CD8-positive, alpha-beta memory T cell (primary cell): ENCODE measurements at regions not wholly inside any gene's neighbourhood (a gene's known extent, or its start where the extent isn't known, plus 50 kb on each side); places are given as distances from the start of the nearest gene placed in this dataset.

Source experiments
- CTCF ChIA-PET: fragments of 350-600 bp; sonication (Branson Sonifier 250); formaldehyde crosslinking; loops from one replicate; lab custom pipeline; 2021; ENCODE audit warnings: antibody characterized with exemption; lab: Charles Lee
- POLR2A ChIA-PET: fragments of 350-600 bp; sonication (Branson Sonifier 250); formaldehyde crosslinking; loops from one replicate; lab custom pipeline; 2021; ENCODE audit warnings: antibody characterized with exemption; lab: Charles Lee
- DNase-seq, 5 donors: peaks; one replicate each; pipeline versions ENCODE4 v3.0.0 to v3.0.0-alpha.2; 2020 to 2022; ENCODE audit warnings: mixed read lengths in 1 of 5
- H3K27ac ChIP-seq: one replicate; pipeline ENCODE4 v1.7.0; 2013; ENCODE audit warnings: low read depth, mild to moderate bottlenecking, low read length, moderate library complexity
- H3K27me3 ChIP-seq: 2 replicates; pipeline ENCODE4 v1.7.0; 2013; ENCODE audit warnings: low read length, mild to moderate bottlenecking; ENCODE audit not compliant: insufficient read depth, poor library complexity, severe bottlenecking
- H3K36me3 ChIP-seq: 2 replicates; pipeline ENCODE4 v1.7.0; 2013; ENCODE audit warnings: mild to moderate bottlenecking, low read length, moderate library complexity; ENCODE audit not compliant: insufficient read depth
- H3K4me1 ChIP-seq: 2 replicates; pipeline ENCODE4 v1.7.0; 2013; ENCODE audit warnings: mild to moderate bottlenecking, low read length, moderate library complexity; ENCODE audit not compliant: insufficient read depth
- H3K4me3 ChIP-seq: 2 replicates; pipeline ENCODE4 v1.7.0; 2013; ENCODE audit warnings: mild to moderate bottlenecking, low read length
- H3K9me3 ChIP-seq: 2 replicates; pipeline ENCODE4 v1.7.0; 2013; ENCODE audit warnings: mild to moderate bottlenecking, low read length
- H3K27ac Mint-ChIP-seq, 8 donors: one replicate each; pipeline ENCODE4 v1.8.0; 2020 to 2021; ENCODE audit warnings: mixed read lengths in 8 of 8, mild to moderate bottlenecking in 6 of 8, inconsistent platforms in 3 of 8, moderate library complexity in 3 of 8
- H3K27me3 Mint-ChIP-seq, 2 donors: one replicate each; pipeline ENCODE4 v1.8.0; 2020 to 2021; ENCODE audit warnings: mixed read lengths in 2 of 2, mild to moderate bottlenecking in 1 of 2, moderate library complexity in 1 of 2
- H3K36me3 Mint-ChIP-seq, 3 donors: one replicate each; pipeline ENCODE4 v1.8.0; 2020 to 2021; ENCODE audit warnings: mixed read lengths in 3 of 3, inconsistent platforms in 1 of 3, mild to moderate bottlenecking in 1 of 3
- H3K4me1 Mint-ChIP-seq, 3 donors: one replicate each; pipeline ENCODE4 v1.8.0; 2020 to 2021; ENCODE audit warnings: mixed read lengths in 3 of 3, inconsistent platforms in 1 of 3, mild to moderate bottlenecking in 1 of 3
- H3K4me3 Mint-ChIP-seq, 7 donors: one replicate each; pipeline ENCODE4 v1.8.0; 2020 to 2021; ENCODE audit warnings: mixed read lengths in 7 of 7, mild to moderate bottlenecking in 6 of 7, moderate library complexity in 4 of 7, inconsistent platforms in 2 of 7
- H3K9me3 Mint-ChIP-seq, 5 donors: one replicate each; pipeline ENCODE4 v1.8.0; 2020 to 2022; ENCODE audit warnings: mixed read lengths in 5 of 5, mild to moderate bottlenecking in 3 of 5, moderate library complexity in 2 of 5, inconsistent platforms in 1 of 5

DNA sequence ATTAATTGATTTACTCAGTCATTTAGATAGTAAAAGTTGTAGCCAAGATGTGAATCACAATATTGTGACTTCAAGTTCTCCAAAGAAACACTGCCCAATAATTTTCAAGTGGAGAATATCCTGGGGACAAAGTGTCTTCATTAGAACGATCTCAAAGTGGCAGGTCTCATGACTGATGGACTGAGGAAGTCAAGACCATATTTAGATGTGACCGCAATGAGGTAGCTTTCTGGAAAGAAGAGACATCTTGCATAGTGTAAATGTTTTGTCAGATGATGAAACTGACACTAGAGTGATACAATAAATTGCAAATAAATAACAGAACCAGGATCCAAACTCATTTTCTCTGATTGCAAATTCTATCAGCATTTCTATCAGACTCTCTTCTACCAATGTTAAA, 1476.9 kb downstream of the EFNB2 start:
- no peak for DNase-seq
- H3K4me3 Mint-ChIP-seq = no peak overlapping the region
- Histone ChIP-seq H3K36me3 (no peaks in the 10 kb centered on the region), H3K4me1 (no peaks in the 10 kb centered on the region), H3K27ac (no peak overlapping the region), H3K27me3 (no peaks in the 10 kb centered on the region), H3K9me3 (no peaks in the 10 kb centered on the region), H3K4me3 (no peak overlapping the region)
- no peak overlapping the region for H3K27ac Mint-ChIP-seq
- ChIA-PET POLR2A (no interaction called here), CTCF (no interaction called here)
- no peaks in the 10 kb centered on the region for H3K27me3 Mint-ChIP-seq
- no peaks in the 10 kb centered on the region for H3K36me3 Mint-ChIP-seq
- H3K9me3 Mint-ChIP-seq = no peaks in the 10 kb centered on the region
- H3K4me1 Mint-ChIP-seq = no peaks in the 10 kb centered on the region

DNA sequence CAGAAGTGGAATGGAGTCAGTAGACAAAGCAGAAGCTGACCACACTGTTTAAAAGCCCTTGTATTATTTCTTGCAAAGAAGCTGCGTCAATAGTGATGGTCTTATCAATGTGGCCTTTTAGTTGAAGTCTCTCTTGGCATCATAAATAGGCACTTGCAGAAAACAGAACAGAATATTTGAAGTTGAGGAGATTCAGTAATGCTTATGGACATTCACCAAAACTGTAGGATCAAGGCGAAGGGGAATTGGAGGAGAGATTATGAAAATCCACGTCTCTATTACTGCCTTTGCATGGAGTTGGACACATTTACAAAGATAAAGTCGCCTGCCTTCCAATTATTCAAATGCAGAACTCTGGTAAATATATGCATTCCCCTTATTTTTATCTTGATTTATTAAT, 1482.8 kb downstream of the EFNB2 start:
- H3K9me3 ChIP-seq = no peaks in the 10 kb centered on the region
- H3K36me3 ChIP-seq = no peaks in the 10 kb centered on the region
- H3K27me3 ChIP-seq = no peaks in the 10 kb centered on the region
- POLR2A ChIA-PET = no interaction called here
- no peak for DNase-seq
- CTCF ChIA-PET = no interaction called here
- no peaks in the 10 kb centered on the region for H3K36me3 Mint-ChIP-seq
- H3K27ac ChIP-seq = no peak overlapping the region
- H3K27me3 Mint-ChIP-seq = no peaks in the 10 kb centered on the region
- no peaks in the 10 kb centered on the region for H3K4me1 ChIP-seq
- H3K4me3 Mint-ChIP-seq = no peak overlapping the region
- no peak overlapping the region for H3K4me3 ChIP-seq
- no peak overlapping the region for H3K27ac Mint-ChIP-seq
- no peaks in the 10 kb centered on the region for H3K4me1 Mint-ChIP-seq
- no peaks in the 10 kb centered on the region for H3K9me3 Mint-ChIP-seq

DNA sequence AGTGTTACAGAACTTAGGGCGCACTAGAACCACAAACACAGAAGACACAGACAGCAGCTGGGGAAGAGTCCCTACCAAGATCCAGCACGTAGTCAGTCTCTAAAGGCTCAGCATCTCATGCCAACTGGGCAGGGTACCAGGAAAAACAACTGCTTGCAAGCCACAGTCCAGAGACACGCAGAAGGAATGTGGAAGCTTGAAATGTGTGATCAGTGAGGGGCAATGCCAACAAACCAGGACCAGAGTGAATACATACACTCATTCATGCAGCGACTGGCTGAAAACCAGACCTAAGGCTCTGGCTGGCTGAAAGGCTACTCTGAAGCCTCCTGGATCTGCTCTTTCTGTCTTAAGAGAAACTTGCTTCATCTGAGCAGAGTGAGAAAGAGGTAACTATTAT, 1484.8 kb downstream of the EFNB2 start:
- H3K9me3 Mint-ChIP-seq = no peaks in the 10 kb centered on the region
- Histone ChIP-seq H3K27me3 (no peaks in the 10 kb centered on the region), H3K4me1 (no peaks in the 10 kb centered on the region), H3K4me3 (no peak overlapping the region), H3K27ac (no peak overlapping the region), H3K36me3 (no peaks in the 10 kb centered on the region), H3K9me3 (no peaks in the 10 kb centered on the region)
- no peaks in the 10 kb centered on the region for H3K36me3 Mint-ChIP-seq
- peak overlapping the region in 1 of 8 donors; percentile 62 for H3K27ac Mint-ChIP-seq
- POLR2A ChIA-PET = no interaction called here
- DNase-seq = no peak
- H3K4me3 Mint-ChIP-seq = no peak overlapping the region
- CTCF ChIA-PET = no interaction called here
- H3K4me1 Mint-ChIP-seq = no peaks in the 10 kb centered on the region
- no peaks in the 10 kb centered on the region for H3K27me3 Mint-ChIP-seq

DNA sequence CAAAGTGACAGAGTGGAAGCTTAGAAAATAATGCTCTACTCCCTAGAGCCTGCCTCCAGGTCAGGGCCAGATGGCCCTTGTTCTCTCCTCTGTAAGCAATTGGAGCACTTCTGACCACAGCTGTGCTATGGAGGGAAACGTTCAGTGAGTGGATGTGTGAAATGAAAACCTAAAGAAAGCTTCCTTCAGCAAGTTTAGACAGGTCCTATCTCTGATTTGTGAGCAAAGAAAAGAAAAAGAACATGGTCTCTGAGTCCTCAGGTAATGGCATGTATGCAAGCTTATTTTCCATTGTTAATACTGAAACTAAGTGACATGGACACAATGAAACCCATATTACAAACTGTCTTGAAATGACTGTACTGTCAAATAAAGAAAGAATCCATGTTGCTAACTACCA, 1486.8 kb downstream of the EFNB2 start:
- H3K36me3 ChIP-seq = no peaks in the 10 kb centered on the region
- no peaks in the 10 kb centered on the region for H3K27me3 ChIP-seq
- POLR2A ChIA-PET = no interaction called here
- CTCF ChIA-PET = interaction anchor here (1.4 kb wide), 1 partner anchor 11 kb away, joined by 3 read pairs; no protein-coding TSS in a partner anchor
- DNase-seq = no peak
- no peak overlapping the region for H3K4me3 ChIP-seq
- H3K4me1 Mint-ChIP-seq = no peaks in the 10 kb centered on the region
- H3K27ac Mint-ChIP-seq = no peak overlapping the region
- no peaks in the 10 kb centered on the region for H3K36me3 Mint-ChIP-seq
- H3K4me3 Mint-ChIP-seq = no peak overlapping the region
- H3K27ac ChIP-seq = no peak overlapping the region
- no peaks in the 10 kb centered on the region for H3K9me3 Mint-ChIP-seq
- no peaks in the 10 kb centered on the region for H3K9me3 ChIP-seq
- H3K4me1 ChIP-seq = no peaks in the 10 kb centered on the region
- no peaks in the 10 kb centered on the region for H3K27me3 Mint-ChIP-seq

DNA sequence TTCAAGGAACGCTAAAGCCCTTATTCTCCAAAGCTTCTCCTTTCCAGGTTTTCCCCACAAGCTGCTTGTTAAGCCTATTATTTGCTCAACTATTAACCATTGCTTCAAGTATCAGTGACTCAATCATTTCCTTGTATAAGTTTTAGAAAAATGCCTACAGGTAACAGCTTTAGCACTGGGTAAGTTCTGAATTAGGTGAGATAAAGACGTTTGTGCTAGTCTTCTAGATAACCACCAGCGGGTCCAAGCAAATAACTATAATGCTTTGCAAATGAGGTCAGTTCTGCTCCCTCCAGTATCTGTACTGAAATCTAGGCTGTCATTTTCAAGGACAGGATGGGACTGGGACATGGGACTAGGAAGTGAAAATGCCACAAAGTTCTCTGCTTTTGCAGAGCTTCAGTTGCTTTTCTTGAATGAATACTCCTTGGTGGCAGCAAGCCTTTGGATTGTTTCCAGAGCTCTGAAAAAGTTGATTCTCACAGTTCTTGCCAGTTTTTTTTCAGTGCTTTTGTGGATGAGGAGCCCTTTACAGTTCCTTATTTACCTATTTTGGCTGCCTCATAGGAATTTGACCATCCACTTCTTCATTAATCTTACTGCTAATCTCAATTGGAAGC, 1487.7 kb downstream of the EFNB2 start:
- Mint-ChIP-seq H3K27ac (no peak overlapping the region), H3K27me3 (no peaks in the 10 kb centered on the region), H3K36me3 (no peaks in the 10 kb centered on the region), H3K4me1 (no peaks in the 10 kb centered on the region), H3K4me3 (no peak overlapping the region), H3K9me3 (peaks cover 0 to 2% (median 0%) of the 10 kb centered on the region in 5 donors)
- no peak for DNase-seq
- H3K27ac ChIP-seq = no peak overlapping the region
- H3K9me3 ChIP-seq = no peaks in the 10 kb centered on the region
- POLR2A ChIA-PET = no interaction called here
- no peaks in the 10 kb centered on the region for H3K27me3 ChIP-seq
- no peaks in the 10 kb centered on the region for H3K36me3 ChIP-seq
- CTCF ChIA-PET = interaction anchor here (1.4 kb wide), 1 partner anchor 10 kb away, joined by 3 read pairs; no protein-coding TSS in a partner anchor
- no peaks in the 10 kb centered on the region for H3K4me1 ChIP-seq
- no peak overlapping the region for H3K4me3 ChIP-seq

DNA sequence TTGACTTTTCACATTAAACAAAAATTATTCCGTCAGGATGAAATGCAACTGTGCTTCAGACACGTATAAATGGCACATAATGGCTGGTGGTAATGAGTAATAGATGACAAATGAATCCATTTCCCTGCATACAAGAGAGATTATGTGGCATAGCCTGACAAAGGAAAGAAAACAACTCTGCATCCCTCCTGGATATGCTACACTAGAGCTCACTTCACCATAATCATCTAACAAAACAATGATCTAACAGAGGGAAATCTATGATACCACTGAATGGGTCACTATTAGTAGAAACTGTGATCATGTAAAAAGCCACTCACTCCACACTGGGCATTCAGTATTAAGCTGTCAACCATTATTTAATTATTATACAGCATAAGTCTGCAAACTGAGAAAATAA, 1498.4 kb downstream of the EFNB2 start:
- ChIA-PET CTCF (interaction anchor here (1.6 kb wide), 1 partner anchor 11 kb away, joined by 3 read pairs; no protein-coding TSS in a partner anchor), POLR2A (no interaction called here)
- Histone ChIP-seq H3K36me3 (no peaks in the 10 kb centered on the region), H3K9me3 (no peaks in the 10 kb centered on the region), H3K27ac (no peak overlapping the region), H3K4me1 (no peaks in the 10 kb centered on the region), H3K27me3 (no peaks in the 10 kb centered on the region), H3K4me3 (no peak overlapping the region)
- H3K4me1 Mint-ChIP-seq = no peaks in the 10 kb centered on the region
- H3K36me3 Mint-ChIP-seq = no peaks in the 10 kb centered on the region
- H3K9me3 Mint-ChIP-seq = peaks cover 0 to 2% (median 0%) of the 10 kb centered on the region in 5 donors
- H3K27ac Mint-ChIP-seq = no peak overlapping the region
- no peak overlapping the region for H3K4me3 Mint-ChIP-seq
- H3K27me3 Mint-ChIP-seq = no peaks in the 10 kb centered on the region
- no peak for DNase-seq

DNA sequence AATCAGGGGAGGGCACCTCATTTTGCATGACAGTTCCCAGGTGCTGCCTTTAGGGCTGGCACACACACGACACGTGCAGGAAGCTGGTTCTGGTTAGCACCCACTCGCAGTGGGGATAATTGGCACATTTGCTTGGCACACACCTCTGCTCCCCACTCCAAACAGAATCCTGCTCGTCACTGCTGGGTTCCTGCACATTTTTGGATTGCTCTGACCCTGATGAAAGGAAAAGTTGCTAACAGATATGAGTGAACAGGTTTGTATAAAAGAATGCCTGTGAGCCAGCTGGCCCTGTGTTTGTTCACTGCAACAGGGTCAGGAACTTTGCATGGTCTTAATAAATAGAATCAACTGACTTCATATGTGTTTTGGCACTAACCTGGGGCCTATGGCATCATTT, 1500.4 kb downstream of the EFNB2 start:
- H3K27me3 ChIP-seq = no peaks in the 10 kb centered on the region
- no peak overlapping the region for H3K4me3 ChIP-seq
- no peaks in the 10 kb centered on the region for H3K9me3 ChIP-seq
- Mint-ChIP-seq H3K4me1 (no peaks in the 10 kb centered on the region), H3K27ac (no peak overlapping the region), H3K4me3 (no peak overlapping the region), H3K27me3 (no peaks in the 10 kb centered on the region), H3K36me3 (no peaks in the 10 kb centered on the region), H3K9me3 (no peaks in the 10 kb centered on the region)
- DNase-seq = no peak
- H3K27ac ChIP-seq = no peak overlapping the region
- H3K4me1 ChIP-seq = no peaks in the 10 kb centered on the region
- no peaks in the 10 kb centered on the region for H3K36me3 ChIP-seq
- CTCF ChIA-PET = no interaction called here
- POLR2A ChIA-PET = no interaction called here

DNA sequence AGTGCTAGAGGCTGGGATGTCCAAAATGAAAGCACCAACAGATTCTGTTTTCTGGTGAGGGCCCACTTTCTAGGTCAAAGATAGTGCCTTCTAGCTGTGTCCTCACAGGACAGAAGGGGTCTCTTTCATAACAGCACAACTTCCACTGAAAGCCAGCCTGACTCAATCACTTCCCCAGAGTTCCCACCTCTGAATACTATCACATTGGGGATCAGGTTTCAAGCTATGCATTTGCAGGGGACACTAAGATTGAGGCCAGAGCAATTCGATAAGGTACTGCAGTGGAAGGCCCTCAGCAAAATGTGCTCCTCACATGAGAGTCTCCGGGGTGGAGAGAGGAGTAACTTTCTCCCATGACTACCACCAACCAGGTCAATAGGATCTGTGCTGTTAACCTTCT, 1501.5 kb downstream of the EFNB2 start:
- no peak overlapping the region for H3K27ac ChIP-seq
- Mint-ChIP-seq H3K9me3 (no peaks in the 10 kb centered on the region), H3K27ac (no peak overlapping the region), H3K4me3 (no peak overlapping the region), H3K4me1 (no peaks in the 10 kb centered on the region), H3K27me3 (no peaks in the 10 kb centered on the region), H3K36me3 (no peaks in the 10 kb centered on the region)
- DNase-seq = no peak
- ChIA-PET CTCF (no interaction called here), POLR2A (no interaction called here)
- no peaks in the 10 kb centered on the region for H3K36me3 ChIP-seq
- no peaks in the 10 kb centered on the region for H3K27me3 ChIP-seq
- H3K4me3 ChIP-seq = no peak overlapping the region
- no peaks in the 10 kb centered on the region for H3K4me1 ChIP-seq
- no peaks in the 10 kb centered on the region for H3K9me3 ChIP-seq
